ENCODE measurements at regions not wholly inside any gene's neighbourhood (a gene's known extent, or its start where the extent isn't known, plus 50 kb on each side); places are given as distances from the start of the nearest gene placed in this dataset.

DNA sequence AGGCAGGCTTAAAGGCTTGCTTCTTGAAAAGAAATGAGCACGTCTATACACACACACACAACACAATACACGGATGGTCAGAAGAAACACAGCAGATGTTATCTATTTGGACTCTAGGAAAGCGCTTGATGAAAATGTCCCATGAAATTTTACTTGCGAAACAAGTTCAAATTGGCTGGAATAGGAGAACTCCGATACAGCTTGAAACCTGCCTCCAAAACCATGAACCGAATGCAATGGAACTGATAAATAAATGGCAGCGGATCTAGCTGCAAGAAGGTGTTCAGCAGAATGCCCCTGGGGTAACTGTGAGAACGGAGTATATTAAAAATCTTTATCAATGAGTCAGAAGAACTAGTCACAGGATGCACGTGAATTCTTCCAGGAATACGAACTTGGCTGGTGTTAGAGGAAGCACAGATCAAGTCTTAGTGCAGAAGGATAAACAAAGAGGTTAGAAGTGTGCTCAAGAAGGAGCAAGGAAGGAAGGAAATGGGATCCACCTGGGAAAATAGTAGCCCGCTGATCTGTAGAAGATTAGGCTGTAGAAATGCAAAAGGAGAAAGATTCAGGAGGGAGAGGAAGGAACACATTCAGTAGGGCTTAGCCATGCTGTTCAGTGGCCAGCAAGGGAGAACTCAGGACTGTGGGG lies 142.0 kb upstream of the PRKCQ start:
- Histone ChIP-seq H3K27ac (no peak overlapping the region), H3K9me3 (no peaks in the 10 kb centered on the region), H3K4me1 (ENCODE audit: insufficient read depth) (no peaks in the 10 kb centered on the region), H3K27me3 (no peaks in the 10 kb centered on the region), H3K4me3 (no peak overlapping the region), H3K36me3 (no peaks in the 10 kb centered on the region)
- WGBS, 3 donors: 43 to 47% (median 44%) methylated on average over 11 of the region's 11 CpGs
- TF ChIP-seq CTCF (IDR thresholded peaks at IDR 0.05) (no peak), EP300 (IDR thresholded peaks at IDR 0.05) (no peak), POLR2A (IDR thresholded peaks at IDR 0.05) (no peak)
- intact Hi-C loops (cut with DNase I): no loop called here
- DNase-seq: no peak

DNA sequence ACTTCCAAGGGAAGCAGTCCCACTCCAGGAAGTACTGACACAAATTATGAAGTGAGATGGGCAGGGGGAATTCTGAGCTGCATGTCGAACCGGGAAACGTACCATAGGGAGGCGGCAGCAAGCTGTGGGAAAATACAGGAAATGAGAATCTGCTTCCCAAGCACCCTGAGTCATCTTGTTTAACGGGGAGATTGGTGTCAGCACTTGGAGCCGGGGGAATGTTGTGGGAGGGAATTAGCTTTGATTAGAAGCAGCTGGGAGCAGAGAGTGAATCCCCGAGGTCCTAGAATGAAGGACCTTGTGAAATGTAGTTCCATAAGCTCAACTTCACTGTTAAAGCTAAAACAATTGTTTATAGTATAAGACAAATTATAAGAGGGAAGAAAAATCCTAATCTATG lies 141.4 kb upstream of the PRKCQ start:
- no peaks in the 10 kb centered on the region for H3K27me3 ChIP-seq
- no peaks in the 10 kb centered on the region for H3K9me3 ChIP-seq
- WGBS, 3 donors: 3 to 6% (median 4%) methylated on average over 7 of the region's 7 CpGs
- H3K4me3 ChIP-seq: no peak overlapping the region
- TF ChIP-seq CTCF (IDR thresholded peaks at IDR 0.05) (no peak), EP300 (IDR thresholded peaks at IDR 0.05) (no peak), POLR2A (IDR thresholded peaks at IDR 0.05) (no peak)
- DNase-seq: peak in 2 of 5 donors; percentile 13 to 39
- H3K36me3 ChIP-seq: no peaks in the 10 kb centered on the region
- H3K4me1 ChIP-seq (ENCODE audit: insufficient read depth): no peaks in the 10 kb centered on the region
- intact Hi-C loops (cut with DNase I): no loop called here
- no peak overlapping the region for H3K27ac ChIP-seq

DNA sequence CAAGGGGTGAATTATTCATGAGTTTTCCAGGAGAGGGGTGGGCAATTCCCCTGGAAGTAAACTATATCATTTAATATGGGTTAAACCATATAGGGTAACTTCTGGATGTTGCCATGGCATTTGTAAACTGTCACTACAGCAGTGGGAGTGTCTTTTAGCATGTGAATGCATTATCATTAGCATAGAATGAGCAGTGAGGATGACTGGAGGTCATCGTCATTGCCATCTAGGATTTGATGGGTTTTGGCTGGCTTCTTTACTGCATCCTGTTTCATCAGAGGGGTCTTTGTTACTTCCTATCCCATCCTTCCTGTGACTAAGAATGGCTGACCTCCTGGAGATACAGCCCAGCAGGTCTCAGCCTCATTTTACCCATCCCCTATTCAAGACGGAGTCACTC lies 139.5 kb upstream of the PRKCQ start:
- intact Hi-C loops (cut with DNase I): no loop called here
- Histone ChIP-seq H3K4me1 (ENCODE audit: insufficient read depth) (no peaks in the 10 kb centered on the region), H3K36me3 (no peaks in the 10 kb centered on the region), H3K9me3 (no peaks in the 10 kb centered on the region), H3K4me3 (no peak overlapping the region), H3K27me3 (no peaks in the 10 kb centered on the region), H3K27ac (no peak overlapping the region)
- no peak for TF ChIP-seq CTCF (IDR thresholded peaks at IDR 0.05)
- no peak for TF ChIP-seq POLR2A (IDR thresholded peaks at IDR 0.05)
- TF ChIP-seq EP300 (IDR thresholded peaks at IDR 0.05): no peak
- 90 to 97% (median 95%) methylated on average over 2 of the region's 2 CpGs for WGBS, 3 donors
- no peak for DNase-seq

DNA sequence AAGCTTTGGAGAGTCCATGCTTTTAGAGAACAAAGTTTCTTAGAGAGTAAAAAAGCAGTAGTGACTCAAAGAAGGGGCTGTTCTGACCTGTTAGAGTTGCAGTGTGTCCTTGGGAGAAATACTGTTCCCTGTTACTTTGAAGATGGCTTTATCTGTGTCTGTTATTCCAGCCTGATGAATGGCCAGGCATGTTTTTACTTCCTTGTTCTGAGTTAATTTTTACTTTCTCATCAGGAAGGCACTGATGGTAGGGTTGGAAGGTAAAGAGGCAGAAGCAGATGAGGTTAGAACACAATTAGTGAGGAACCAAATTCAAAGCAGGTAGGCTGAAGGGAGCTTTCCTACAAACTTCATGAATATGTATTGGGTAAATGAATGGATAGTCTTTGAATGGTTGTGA lies 138.5 kb upstream of the PRKCQ start:
- intact Hi-C loops (cut with DNase I): no loop called here
- Histone ChIP-seq H3K4me1 (ENCODE audit: insufficient read depth) (no peaks in the 10 kb centered on the region), H3K4me3 (no peak overlapping the region), H3K27me3 (no peaks in the 10 kb centered on the region), H3K27ac (no peak overlapping the region), H3K9me3 (no peaks in the 10 kb centered on the region), H3K36me3 (no peaks in the 10 kb centered on the region)
- DNase-seq: no peak
- TF ChIP-seq POLR2A (IDR thresholded peaks at IDR 0.05) (no peak), CTCF (IDR thresholded peaks at IDR 0.05) (no peak), EP300 (IDR thresholded peaks at IDR 0.05) (no peak)
